IPS-20b (cell line): ENCODE measurements at regions not wholly inside any gene's neighbourhood (a gene's known extent, or its start where the extent isn't known, plus 50 kb on each side); places are given as distances from the start of the nearest gene placed in this dataset.
"Not testable (repeated sequence)": the region's sequence is repeated elsewhere in the genome, so short reads cannot be mapped to it uniquely, and the experiment has no call there.

Experiments
- H3K27ac ChIP-seq: one replicate; pipeline ENCODE4 v1.5.1; 2013; ENCODE audit warnings: low read length
- H3K27me3 ChIP-seq: 2 replicates; pipeline ENCODE4 v1.6.1; 2013; ENCODE audit warnings: mild to moderate bottlenecking, low read length, inconsistent platforms; ENCODE audit not compliant: insufficient read depth
- H3K36me3 ChIP-seq: 2 replicates; pipeline ENCODE4 v1.6.1; 2013; ENCODE audit warnings: low read depth, mild to moderate bottlenecking, inconsistent platforms, low read length, moderate library complexity; ENCODE audit not compliant: insufficient read depth
- H3K4me1 ChIP-seq: 2 replicates; pipeline ENCODE4 v1.6.1; 2013; ENCODE audit warnings: mild to moderate bottlenecking, control low read depth, inconsistent platforms, low read length, moderate library complexity; ENCODE audit not compliant: insufficient read depth
- H3K4me3 ChIP-seq: 2 replicates; pipeline ENCODE4 v1.5.1; 2013; ENCODE audit warnings: mild to moderate bottlenecking, low read length, inconsistent platforms
- H3K9ac ChIP-seq: 2 replicates; pipeline ENCODE4 v1.6.1; 2013; ENCODE audit warnings: low read depth, mild to moderate bottlenecking, inconsistent platforms, low read length, moderate library complexity
- H3K9me3 ChIP-seq: 2 replicates; pipeline ENCODE4 v1.6.1; 2013; ENCODE audit warnings: mild to moderate bottlenecking, low read depth, low read length, inconsistent platforms; ENCODE audit not compliant: insufficient read depth

GRCh38 chr2:83273322-83273721, 1185.8 kb downstream of the SUCLG1 start:
- Histone ChIP-seq H3K9me3 (no peaks in the 10 kb centered on the region), H3K9ac (no peak overlapping the region), H3K27me3 (no peaks in the 10 kb centered on the region), H3K4me3 (no peak overlapping the region), H3K36me3 (no peaks in the 10 kb centered on the region), H3K27ac (no peak overlapping the region), H3K4me1 (no peaks in the 10 kb centered on the region)

DNA sequence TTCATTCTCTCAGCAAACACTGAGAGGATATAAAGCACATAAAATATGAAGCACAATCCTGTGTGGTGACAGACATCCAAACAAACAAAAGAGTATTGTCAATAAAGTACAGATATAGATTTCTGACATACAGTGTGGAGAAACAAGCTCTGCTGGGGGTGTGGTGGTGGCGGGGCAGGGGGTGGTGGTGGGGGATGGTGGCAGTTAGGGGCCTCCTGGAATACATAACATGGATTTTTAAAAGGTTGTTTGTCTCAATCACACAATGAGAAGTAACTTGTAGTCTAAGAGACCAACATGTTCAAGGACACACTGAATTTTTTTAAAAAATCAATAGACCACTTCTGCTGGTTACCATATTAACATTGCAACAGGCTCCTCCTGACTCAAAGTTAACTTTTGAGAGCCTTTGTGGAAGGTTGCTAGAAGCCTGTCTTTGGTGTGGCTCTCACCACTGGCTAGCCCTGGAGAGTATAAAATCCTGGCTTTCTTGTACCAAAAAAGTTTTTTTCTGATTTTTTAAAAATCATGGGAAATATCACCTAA, 1197.4 kb downstream of the SUCLG1 start:
- Histone ChIP-seq H3K36me3 (no peaks in the 10 kb centered on the region), H3K9me3 (no peaks in the 10 kb centered on the region), H3K4me3 (no peak overlapping the region), H3K9ac (no peak overlapping the region), H3K4me1 (no peaks in the 10 kb centered on the region), H3K27ac (no peak overlapping the region), H3K27me3 (no peaks in the 10 kb centered on the region)

- Histone ChIP-seq H3K4me3 (no peak overlapping the region), H3K27me3 (no peaks in the 10 kb centered on the region), H3K9ac (no peak overlapping the region), H3K4me1 (no peaks in the 10 kb centered on the region), H3K36me3 (no peaks in the 10 kb centered on the region), H3K9me3 (no peaks in the 10 kb centered on the region), H3K27ac (no peak overlapping the region)
These were observed 1205.2 kb downstream of the SUCLG1 start for GRCh38 chr2:83253848-83254247.

- no peaks in the 10 kb centered on the region for H3K36me3 ChIP-seq
- no peak overlapping the region for H3K9ac ChIP-seq
- H3K4me3 ChIP-seq, result no peak overlapping the region
- H3K9me3 ChIP-seq, result peaks cover 11% of the 10 kb centered on the region
- H3K27me3 ChIP-seq, result no peaks in the 10 kb centered on the region
- no peak overlapping the region for H3K27ac ChIP-seq
- H3K4me1 ChIP-seq, result no peaks in the 10 kb centered on the region
These were observed 1207.7 kb downstream of the SUCLG1 start for GRCh38 chr2:83251321-83251872.

DNA sequence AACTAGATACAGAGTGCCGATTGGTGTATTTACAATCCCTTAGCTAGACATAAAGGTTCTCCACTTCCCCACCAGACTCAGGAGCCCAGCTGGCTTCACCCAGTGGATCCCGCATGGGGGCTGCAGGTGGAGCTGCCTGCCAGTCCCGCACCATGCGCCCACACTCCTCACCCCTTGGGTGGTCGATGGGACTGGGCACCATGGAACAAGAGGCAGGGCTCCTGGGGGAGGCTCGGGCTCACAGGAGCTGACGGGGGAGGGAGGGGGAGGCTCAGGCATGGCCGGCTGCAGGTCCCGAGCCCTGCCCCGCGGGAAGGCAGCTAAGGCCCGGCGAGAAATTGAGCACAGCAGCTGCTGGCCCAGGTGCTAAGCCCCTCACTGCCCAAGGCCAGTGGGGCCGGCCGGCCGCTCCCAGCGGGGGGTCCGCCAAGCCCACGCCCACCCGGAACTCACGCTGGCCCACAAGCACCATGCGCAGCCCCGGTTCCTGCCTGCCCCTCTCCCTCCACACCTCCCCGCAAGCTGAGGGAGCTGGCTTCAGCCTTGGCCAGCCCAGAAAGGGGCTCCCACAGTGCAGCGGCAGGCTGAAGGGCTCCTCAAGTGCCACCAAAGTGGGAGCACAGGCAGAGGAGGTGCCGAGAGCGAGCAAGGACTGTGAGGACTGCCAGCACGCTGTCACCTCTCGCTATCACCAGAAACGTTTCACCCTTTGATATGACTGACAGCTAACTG, 1213.1 kb downstream of the SUCLG1 start:
- not testable (repeated sequence) for H3K4me1 ChIP-seq, H3K27ac ChIP-seq, H3K4me3 ChIP-seq, H3K9ac ChIP-seq, H3K27me3 ChIP-seq, H3K36me3 ChIP-seq
- H3K9me3 ChIP-seq, result peaks cover 14% of the 10 kb centered on the region

DNA sequence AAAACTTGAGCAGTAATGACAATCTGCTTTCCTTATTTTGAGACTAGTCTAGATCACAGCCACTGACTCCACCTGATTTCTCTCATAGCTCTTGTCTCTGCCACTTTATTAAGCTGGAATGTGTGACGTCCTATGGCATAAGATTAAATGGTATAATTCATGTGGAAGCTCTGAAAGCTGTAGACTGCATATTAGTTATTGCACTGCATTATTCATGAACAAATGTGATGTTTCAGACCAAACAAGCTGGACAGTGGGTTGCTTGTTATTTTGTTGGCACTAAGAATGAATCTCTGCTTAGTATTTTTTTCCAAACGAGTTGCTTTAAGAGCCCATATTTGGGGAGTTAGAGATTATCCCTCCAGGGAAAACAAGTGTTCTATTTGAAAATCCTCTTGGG, 1218.5 kb downstream of the SUCLG1 start:
- Histone ChIP-seq H3K9ac (no peak overlapping the region), H3K9me3 (no peaks in the 10 kb centered on the region), H3K27me3 (no peaks in the 10 kb centered on the region), H3K4me1 (no peaks in the 10 kb centered on the region), H3K27ac (no peak overlapping the region), H3K4me3 (no peak overlapping the region), H3K36me3 (no peaks in the 10 kb centered on the region)

- Histone ChIP-seq H3K36me3 (no peaks in the 10 kb centered on the region), H3K27me3 (no peaks in the 10 kb centered on the region), H3K9ac (no peak overlapping the region), H3K4me1 (no peaks in the 10 kb centered on the region; the same call in 1 of the 2 replicates), H3K9me3 (no peaks in the 10 kb centered on the region), H3K27ac (no peak overlapping the region), H3K4me3 (no peak overlapping the region)
These were observed 1221.0 kb downstream of the SUCLG1 start for GRCh38 chr2:83238111-83238510.

GRCh38 chr2:83234246-83234645, 1224.8 kb downstream of the SUCLG1 start:
- H3K27ac ChIP-seq, result no peak overlapping the region
- H3K9me3 ChIP-seq, result no peaks in the 10 kb centered on the region
- H3K4me1 ChIP-seq, result no peaks in the 10 kb centered on the region; the same call in 1 of the 2 replicates
- no peaks in the 10 kb centered on the region for H3K36me3 ChIP-seq
- H3K27me3 ChIP-seq, result no peaks in the 10 kb centered on the region
- H3K9ac ChIP-seq, result no peak overlapping the region
- no peak overlapping the region for H3K4me3 ChIP-seq

DNA sequence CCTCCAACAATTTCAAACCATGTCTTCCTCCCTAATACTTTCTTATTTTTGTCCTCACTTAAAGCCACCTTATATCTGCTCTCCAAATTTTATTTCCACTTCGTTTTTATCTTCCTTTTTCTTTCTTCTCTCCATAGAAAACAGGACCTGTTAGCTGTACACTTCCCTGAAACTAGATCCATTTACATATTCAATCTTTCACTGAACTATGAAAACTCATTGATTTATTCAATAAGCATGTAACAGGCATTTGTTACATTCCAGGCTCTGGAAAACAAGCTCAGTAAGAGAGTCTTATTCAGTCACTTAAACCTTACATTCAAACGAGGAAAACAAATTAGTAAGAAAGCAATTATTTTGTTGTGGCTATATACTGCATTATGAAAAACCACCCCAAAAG, 1225.3 kb downstream of the SUCLG1 start:
- no peak overlapping the region for H3K9ac ChIP-seq

DNA sequence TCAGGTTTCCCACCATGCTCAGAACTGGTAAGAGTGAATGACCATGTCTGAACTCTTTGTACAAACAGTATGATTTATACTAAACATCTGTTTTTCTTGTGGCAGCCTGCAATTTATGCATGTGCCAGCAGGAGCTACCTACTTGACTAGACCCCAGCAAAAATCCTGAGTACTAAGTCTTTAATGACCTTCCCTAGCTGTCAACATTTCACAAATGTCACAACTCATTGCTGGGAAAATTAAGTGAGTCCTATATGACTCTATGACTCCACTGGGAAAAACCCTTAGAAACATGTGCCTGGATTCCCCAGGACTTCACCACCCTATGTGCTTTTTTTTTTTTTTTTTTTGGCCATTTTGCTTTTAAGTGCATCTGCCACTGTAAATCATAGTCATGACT, 1225.8 kb downstream of the SUCLG1 start:
- Histone ChIP-seq H3K9me3 (no peaks in the 10 kb centered on the region), H3K27me3 (no peaks in the 10 kb centered on the region)

More for the DNA sequence above, 1225.3 kb downstream of the SUCLG1 start:
- H3K27me3 ChIP-seq, result no peaks in the 10 kb centered on the region
- no peak overlapping the region for H3K4me3 ChIP-seq
- no peaks in the 10 kb centered on the region for H3K9me3 ChIP-seq
- H3K27ac ChIP-seq, result no peak overlapping the region
- no peaks in the 10 kb centered on the region; the same call in 1 of the 2 replicates for H3K4me1 ChIP-seq
- no peaks in the 10 kb centered on the region for H3K36me3 ChIP-seq

DNA sequence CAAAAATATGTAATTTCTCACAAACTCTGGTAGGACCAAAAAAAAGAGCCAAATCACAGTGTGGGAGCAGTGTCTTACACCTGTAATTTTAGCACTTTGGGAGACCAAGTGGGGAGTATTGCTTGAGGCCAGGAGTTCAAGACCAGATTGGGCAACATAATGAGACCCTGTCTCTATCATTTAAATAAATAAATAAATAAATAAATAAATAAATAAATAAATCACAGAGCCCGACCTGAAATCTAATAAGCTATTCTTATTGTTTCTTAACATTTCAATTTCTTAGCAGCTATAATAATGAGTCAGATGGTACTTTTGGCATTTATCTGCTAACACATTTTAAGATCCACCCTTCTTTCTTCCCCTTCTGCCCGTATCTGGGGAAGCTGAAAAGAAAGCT, 1229.6 kb downstream of the SUCLG1 start:
- H3K27ac ChIP-seq, result no peak overlapping the region
- no peak overlapping the region for H3K9ac ChIP-seq
- H3K4me1 ChIP-seq, result no peaks in the 10 kb centered on the region; the same call in 1 of the 2 replicates
- H3K36me3 ChIP-seq, result no peaks in the 10 kb centered on the region
- H3K4me3 ChIP-seq, result no peak overlapping the region
- no peaks in the 10 kb centered on the region for H3K9me3 ChIP-seq
- H3K27me3 ChIP-seq, result no peaks in the 10 kb centered on the region

More for the DNA sequence above, 1225.8 kb downstream of the SUCLG1 start:
- H3K27ac ChIP-seq, result no peak overlapping the region
- H3K36me3 ChIP-seq, result no peaks in the 10 kb centered on the region
- no peaks in the 10 kb centered on the region; the same call in 1 of the 2 replicates for H3K4me1 ChIP-seq
- H3K4me3 ChIP-seq, result no peak overlapping the region
- no peak overlapping the region for H3K9ac ChIP-seq

- Histone ChIP-seq H3K9ac (no peak overlapping the region), H3K9me3 (no peaks in the 10 kb centered on the region), H3K4me1 (no peaks in the 10 kb centered on the region), H3K36me3 (no peaks in the 10 kb centered on the region), H3K4me3 (no peak overlapping the region), H3K27ac (no peak overlapping the region), H3K27me3 (no peaks in the 10 kb centered on the region)
These were observed 1234.4 kb downstream of the SUCLG1 start for GRCh38 chr2:83224591-83225200.
